ENCODE measurements at regions not wholly inside any gene's neighbourhood (a gene's known extent, or its start where the extent isn't known, plus 50 kb on each side); places are given as distances from the start of the nearest gene placed in this dataset.
"Not testable (repeated sequence)": the region's sequence is repeated elsewhere in the genome, so short reads cannot be mapped to it uniquely, and the experiment has no call there.

DNA sequence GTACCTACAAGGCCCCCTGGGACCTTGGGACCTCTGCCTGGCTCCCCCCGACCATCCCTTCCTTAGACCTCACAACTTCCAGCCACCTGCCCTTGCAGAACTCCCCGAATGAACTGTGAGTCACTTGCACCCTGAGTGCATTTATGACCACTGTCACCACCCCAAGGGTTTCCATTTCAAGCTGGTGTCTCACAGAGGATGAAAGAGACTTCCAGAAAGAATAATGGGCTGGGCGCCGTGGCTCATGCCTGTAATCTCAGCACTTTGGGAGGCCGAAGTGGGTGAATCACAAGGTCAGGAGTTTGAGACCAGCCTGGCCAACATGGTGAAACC is 124.5 kb upstream of the CIBAR2 start:
- DNase-seq, result no peak

DNA sequence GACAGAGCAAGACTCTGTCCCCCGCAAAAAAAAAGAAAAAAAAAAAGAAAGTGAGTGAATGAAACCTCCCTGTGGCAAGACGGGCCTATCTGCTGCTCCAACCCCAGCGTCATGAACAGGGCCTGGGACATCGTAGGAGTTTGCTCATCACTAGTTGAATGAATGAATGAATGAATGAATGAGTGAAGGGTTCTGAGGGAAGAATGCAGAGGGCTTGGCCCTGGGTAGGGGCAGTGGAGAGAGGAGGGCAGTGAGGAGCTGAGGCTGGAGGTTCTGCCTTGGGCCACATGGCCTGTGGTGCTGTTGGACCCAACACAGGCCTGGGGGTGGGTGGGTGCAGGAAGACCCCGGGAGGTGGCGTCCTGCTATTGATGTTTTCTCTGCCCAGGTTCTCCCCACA is 125.5 kb upstream of the CIBAR2 start:
- DNase-seq, result no peak

DNA sequence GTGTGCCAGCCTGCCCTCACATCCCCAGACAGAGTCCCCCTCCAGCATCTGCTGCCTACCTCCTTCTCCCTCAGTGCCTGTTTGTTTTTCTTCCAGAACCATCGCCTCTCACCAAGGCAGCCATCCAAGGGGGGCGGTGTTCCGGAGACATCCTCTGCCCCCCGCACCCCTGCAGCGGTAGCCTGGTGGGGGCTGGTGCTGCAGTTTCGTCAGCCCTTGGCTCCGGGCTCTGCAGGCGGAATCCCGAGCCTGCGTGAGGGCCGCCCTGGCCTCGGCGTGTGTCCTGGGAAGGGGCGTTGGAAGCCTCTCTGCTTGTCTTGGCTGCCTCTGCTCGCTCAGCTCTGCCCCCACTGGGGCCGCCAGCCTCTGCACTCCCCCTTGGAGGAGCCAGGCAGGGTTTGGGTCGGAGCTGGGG is 126.0 kb upstream of the CIBAR2 start:
- DNase-seq, result peak in 33 of 56 donors; percentile 6 to 71 (median 25)

DNA sequence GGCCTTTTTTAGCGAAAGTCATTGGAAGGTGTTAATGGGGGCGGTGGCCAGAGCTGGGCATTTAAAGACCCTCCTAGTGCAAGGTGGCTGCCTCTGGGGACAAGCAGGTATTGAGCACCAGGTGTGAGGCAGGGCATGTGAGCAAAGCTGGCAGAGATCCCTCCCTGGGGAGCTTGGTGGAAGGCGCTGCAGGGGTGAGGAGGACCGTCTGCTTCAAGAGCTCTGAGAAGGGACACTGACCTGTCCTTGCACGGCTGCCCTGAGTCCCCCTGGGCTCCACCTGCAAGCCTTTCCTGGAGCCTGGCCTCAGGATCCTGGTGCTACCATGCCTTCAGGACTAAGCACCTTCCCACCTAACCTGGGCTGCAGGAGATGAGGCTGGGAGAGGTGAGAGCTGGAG is 127.0 kb upstream of the CIBAR2 start:
- no peak for DNase-seq

DNA sequence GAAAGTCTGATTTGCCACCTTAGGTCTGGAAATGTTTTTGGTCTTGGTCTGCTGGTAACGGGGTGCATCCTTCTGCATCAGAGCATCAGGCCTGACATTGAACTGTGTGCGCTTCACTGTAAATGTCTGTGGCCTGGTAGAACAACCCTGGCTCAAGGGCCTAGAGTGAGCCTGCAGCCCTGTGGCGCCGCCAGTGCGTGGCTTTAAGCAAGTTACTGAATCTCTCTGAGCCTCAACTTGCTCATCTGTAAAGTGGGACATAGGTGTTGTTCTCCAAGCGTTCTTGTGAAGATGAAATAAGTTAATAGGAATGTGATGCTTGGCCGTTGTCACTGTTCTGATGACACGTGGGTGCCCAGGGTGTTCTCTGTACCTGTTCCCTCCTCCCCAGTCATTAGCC is 127.6 kb upstream of the CIBAR2 start:
- no peak for DNase-seq

DNA sequence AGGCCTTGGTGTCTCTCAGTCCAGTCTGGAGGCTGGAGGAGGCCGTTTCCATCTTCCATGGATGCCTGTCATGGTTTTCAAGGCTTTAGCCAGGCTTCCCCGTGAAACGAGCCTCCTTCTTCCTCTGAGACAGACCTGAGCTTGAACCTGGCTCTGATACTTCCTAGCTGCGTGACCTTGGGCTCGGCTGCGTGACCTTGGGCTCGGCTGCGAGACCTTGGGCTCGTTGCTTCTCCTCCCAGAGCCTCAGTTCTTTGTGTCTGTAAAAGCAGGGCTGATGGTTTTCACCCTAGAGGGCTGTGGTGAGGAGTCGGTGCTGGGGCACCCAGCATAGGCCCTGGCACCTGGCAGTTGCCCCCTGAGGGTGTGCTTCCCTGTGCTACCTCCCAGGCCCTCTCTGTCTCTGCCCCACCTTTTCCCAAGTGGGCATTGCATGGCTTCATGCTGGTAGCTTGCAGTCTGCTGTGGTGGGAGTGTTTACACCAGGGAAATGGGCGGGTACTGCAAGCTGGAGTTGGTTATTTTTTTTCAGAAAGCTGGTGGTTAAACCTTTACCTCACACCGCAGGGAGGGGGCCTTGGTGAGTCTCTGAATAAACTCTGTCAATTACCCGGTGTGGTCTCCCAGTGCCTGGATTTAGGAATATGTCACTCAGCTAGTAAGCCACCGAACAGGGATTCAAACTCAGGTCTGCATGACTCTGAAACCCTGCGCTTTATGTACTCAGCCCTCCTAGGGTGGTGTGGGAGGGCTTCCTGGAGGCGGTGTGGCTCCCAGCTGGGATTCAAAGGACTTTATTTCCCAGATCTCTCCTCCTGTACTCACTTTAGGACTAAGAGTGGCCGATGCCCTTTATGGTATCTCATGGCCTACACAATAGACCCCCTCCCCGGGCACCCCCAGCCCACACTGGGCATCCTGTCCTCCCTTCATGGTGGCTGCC is 129.0 kb upstream of the CIBAR2 start:
- DNase-seq, result no peak

DNA sequence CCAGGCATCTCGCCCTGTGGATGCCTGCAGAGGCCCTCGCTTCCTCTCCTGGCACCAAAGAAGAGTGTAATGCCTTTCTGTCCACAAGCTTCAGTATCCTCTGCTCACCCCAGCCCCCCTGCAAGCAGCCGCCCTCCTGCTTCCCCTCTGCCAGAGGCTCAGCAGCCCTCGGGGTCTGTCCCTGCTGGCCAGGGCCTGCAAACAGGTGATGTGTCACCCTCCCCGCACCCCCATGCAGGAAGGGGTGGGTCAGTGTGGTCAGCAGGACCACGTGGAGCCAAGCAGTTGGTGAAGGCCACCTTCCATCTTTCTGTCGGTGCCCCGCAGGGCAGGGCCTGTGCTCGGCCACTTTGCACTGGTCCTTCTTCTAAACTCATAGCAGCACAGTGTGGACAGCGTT is 129.9 kb upstream of the CIBAR2 start:
- no peak for DNase-seq

DNA sequence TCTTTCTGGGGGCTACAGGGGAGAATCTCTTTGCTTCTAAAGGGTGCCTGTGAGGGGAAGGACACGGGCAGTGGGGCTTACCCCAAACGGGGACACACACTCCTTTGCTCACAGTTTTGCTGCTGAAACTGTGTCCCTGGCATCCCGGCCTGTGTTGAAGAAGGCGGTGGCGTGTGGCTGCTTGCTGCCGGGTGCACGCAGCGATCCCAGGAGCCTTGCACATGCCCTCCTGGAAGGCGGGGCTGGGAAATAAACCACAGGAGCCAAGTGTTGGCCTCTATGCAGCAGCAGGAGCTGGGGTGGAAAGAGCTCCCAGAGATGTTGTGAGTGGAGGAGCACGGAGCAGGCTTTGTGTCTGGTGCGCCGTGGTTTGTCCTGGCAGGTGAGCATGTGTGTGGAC is 131.0 kb upstream of the CIBAR2 start:
- DNase-seq, result no peak

DNA sequence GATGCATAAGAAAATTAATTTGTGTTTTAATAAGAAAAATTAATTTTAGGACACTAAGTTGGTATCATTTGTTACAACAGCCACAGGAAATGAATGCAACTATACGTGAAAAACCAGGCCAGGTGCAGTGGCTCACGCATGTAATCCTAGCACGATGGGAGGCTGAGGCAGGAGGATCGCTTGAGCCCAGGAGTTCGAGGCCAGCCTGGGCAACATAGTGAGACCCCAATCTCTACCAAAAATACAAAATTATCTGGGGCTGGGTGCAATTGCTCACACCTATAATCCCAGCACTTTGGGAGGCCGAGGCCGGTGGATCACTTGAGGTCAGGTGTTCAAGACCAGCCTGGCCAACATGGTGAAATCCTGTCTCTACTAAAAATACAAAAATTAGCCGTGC is 132.2 kb upstream of the CIBAR2 start:
- DNase-seq, result not testable (repeated sequence)

DNA sequence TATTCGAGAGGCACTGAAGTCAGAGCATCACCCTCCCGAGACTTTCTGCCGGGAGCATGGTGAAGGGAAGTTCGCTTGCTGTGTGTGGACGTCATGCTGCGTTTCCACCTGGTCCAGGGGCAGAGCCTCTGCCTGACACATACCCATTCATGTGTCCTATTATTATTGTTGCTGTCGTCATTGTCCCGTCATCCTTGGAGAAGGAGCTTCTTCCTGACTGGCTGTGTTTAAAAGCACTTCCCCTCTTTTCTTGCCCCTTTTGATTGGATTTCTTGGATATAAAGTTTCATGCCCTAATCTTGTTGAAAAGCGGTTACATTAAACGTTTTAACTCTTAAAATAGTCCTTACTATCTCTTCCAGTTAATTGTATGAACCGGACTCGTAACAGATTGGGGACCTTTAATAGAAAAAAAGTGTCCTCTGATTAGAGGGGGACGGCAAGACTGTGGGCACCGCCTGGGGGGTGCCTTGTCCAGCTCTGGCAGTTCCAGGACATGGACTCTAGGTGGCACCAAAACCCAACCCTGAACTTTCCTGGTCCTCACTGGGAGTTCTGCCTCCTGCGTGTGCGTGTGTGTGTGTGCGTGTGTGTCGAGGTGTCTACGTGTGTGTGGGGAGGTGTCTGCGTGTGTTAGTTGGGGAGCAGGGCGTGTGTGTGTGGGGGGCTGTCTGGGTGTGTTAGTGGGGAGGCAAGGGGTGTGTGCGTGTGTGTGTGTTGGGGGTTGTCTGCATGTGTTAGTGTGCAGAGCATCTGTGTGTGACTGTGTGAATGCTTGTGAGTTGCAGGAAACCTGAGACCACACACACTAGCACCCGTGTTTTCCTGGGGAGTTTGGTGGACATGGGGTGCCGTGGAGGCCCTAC is 133.3 kb upstream of the CIBAR2 start:
- peak in 40 of 56 donors; percentile 5 to 68 (median 26) for DNase-seq

DNA sequence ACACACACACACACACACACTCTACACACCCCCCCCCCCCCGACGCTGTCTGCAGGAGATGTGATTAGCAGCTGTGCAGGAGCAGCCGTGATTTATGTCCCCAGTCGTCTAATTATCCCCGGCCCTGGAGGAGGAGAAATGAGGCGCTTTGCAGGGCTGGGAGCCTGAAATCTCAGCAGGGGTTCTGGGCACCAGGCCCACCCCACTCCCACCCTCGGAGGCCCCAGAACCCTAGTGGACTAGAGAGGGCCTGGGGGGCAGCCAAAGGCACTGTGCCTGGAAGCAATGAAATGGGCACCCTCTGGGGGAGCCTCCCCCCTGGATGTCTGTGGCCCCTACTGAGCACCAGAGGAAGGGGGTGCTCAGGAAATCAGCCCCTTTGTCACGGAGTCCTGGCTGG is 134.2 kb upstream of the CIBAR2 start:
- DNase-seq, result no peak

DNA sequence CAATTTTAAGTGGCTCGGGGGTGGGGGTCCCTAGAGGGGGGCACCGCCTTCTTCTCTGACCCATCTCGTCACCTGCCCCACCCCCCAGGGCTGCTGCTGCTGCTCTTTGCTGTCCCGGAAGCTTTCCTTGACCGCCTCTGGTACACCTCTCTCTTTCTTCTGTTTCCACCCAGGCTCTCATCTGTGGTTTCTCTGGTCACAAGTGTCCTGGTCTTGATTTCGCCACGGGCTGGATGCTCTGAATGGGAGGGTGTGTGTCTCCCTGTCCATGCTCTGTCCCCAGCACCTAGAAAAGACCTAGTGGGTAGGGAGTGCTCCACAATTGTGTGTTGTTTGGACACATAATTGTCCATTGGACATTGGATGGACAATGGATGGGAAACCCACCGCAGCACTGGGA is 134.7 kb upstream of the CIBAR2 start:
- no peak for DNase-seq

DNA sequence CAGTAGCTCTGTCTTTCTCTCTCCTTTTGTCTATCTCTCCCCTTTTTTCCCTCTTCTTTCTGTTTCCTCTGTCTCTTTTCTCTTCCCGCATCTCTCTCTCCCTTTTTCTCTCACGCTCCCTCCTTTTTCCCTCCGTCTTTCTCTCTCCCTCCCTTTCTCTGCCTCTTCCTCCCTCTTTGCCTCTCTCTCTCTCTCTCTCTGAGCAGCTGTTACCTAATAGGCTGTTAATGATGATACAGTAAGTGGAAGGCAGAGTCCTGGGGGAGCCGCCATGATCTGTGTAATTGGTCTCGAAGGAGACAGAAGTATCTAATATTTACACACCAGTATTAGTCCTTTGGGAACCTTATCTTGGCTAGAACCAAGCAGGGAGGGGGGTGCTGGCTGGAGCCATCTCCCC is 136.1 kb upstream of the CIBAR2 start:
- DNase-seq, result no peak

DNA sequence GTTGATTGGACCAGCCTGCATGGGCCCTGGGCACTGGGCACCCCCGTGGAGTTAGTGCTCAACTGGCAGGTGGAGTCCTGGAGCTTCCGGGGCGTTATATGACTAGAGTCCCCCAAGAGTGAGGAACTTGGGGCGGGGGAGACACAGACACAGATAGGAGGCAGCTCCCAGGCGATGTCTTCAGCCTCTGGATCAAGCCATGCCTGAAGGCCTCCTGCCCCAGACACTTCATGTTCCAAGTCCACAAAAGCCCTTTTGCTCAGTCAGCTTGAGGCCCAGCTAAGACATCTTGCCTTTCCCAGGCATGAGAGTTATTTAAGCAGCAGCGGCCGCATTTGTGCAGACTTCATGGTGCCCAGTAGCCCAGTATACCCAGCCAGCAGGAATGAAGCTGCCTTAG is 136.6 kb upstream of the CIBAR2 start:
- DNase-seq, result no peak

DNA sequence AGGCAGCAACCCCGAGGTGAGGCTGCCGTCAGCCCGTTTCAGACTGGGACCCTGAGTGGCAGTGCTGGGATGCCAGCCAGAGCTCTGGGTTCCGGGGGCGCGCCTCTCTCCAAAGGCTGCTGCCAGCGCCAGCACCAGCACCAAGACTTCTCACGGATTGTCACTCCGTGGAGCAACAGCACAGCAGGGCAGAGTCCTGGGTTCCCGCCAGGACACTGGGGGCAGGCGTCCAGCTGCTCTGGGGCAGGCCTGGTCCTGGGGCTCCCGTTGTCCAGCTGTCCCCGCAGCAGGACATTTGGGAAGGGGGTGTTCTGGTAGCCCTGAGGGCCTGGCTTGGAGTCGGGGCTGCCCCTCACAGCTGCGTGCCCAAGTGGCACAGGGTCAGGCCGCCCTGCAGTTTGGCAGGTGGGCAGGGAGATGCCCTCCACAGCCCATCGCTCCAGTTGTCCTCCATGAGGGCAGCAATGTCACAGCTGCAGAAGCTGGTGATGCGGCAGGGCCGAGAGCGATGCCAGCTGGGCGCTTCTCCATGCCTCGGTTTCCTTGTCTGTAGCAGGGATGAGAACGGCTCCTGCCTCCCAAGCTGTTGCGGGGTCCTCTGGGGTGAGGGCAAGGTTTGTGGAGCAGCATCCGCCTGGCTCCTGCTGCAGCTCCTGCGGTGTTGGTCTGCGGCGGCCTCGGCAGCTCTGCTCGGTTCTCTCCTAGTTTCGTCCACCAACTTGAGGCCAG is 137.3 kb upstream of the CIBAR2 start:
- DNase-seq, result peak in 35 of 56 donors; percentile 5 to 73 (median 35)

DNA sequence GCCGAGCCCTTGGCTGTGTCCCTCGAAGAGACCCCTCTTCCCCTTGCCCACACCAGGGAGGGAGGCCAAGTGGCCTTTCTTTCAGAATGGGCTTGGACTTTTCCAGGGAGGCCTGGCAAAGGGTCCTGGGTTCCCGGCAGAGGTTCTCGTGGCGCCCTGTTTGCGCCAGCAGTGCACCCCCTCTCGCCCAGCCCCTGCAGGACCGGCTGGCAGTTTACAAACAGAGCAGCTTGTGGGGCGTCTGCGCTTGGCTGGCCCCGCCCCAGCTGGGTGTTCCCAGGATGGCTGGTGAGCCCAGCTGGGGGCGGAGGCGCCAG is 137.8 kb upstream of the CIBAR2 start:
- DNase-seq, result peak in 30 of 56 donors; percentile 11 to 63 (median 36)

DNA sequence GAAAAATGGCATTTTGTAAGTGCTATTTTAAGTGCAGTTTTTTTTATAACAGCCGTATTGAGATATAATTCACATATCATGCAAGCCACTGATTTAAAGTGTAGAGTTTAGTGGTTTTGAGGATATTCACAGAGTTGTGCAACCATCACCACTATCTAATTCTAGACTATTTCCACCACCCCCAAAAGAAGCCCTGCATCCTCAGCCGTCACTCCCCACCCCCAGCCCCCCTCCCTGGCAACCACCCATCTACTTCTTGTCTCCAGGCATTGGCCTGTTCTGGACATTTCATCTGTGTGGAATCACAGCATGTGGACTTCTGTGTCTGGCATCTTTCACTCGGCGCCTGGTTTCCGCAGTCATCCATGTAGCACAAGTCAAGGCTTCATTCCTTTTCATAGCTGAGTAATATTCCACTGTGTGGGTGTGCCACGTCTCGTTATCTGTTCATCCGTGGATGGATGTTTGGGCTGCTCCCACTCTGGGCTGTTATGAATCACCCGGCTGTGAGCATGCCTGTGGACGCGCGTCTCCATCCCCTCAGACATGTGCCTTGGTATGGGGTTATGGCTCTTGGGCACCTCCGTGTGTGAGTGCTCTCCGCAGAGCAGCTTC is 138.4 kb upstream of the CIBAR2 start:
- no peak for DNase-seq

DNA sequence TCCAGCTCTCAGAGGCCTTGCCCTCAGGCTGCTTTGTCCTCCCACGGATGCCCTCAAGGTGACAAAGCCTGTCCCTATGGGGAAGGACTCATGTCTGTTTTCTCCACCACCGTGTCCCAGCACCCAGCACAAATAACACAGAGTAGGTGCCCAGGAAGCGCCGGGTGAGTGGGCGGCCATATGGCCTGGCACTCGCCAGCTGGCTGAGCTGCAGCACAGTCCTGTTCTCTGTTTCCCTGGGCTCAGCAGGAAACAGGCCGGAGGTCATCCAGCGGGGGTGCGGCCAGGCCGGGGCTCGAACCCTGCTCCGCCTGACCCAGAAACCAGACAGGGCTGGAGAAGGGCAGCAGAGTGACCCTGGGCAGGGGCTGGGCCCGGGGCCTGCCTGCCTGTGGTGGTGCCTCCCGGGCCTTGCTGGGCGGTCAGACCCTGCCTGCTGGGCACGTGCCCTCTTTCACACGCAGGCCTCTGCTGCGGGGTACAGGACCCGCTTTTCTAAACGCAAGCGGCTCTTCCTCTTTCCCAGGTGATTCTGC is 139.0 kb upstream of the CIBAR2 start:
- DNase-seq, result no peak

DNA sequence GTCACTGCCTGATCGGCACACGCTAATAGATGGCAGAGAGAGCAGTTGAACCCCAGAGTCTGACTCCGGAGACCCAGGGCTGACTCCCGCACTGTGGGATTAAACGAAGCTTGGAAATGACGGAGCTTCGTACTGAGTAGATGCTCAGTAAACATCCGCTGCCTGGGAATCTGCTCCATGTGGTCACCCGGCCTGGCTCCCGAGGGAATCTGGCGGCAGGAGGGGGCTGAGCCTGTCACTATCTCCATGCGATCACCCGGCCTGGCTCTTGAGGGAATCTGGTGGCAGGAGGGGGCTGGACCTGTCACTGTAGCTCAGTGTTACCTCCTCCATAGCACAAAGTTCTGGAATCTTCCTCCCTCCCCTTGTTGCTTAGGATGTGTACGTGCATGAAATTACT is 139.7 kb upstream of the CIBAR2 start:
- no peak for DNase-seq

DNA sequence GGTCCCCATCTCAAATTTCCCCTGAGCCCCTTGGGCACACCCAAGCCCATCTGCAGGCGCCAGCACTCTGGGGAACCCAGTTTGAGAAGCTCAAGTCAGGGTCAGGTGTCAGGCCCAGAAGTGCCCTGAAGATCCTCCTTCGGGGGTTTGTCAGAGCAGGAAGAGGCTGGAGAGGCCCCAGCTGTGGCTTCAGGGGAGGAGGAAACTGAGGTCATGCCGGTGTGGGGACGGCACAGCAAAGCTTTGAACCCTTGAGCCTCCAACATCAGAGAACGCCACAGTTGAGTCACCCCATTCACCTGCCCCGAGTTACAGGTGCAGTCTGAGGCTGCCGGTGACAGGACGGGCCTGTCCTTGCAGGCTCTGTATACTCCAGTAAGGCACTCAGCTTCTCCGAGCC is 140.2 kb upstream of the CIBAR2 start:
- DNase-seq, result no peak
